Sciatic nerve (tissue), 2 donors: ENCODE measurements at regions not wholly inside any gene's neighbourhood (a gene's known extent, or its start where the extent isn't known, plus 50 kb on each side); places are given as distances from the start of the nearest gene placed in this dataset.

Experiments used
- ATAC-seq: fragments of 200-7000 bp; cut with Tn5 transposase; one replicate; pipeline ENCODE4 v1.9.1; 2020; ENCODE audit warnings: mild to moderate bottlenecking, moderate library complexity
- DNase-seq: peaks from one replicate; pipeline ENCODE4 v3.0.0-alpha.2; 2020; ENCODE audit warnings: low spot score
- intact Hi-C: fragments of 100-400 bp; cut with DNase I; formaldehyde crosslinking; loops from one replicate; pipeline ENCODE4 v1.14.2; 2022
- donor health status: DM: no; HTN: no; CAD: no.
- donor health status: DM: no; HTN: no; CAD: no.

- intact Hi-C loops, result no loop called here
- ATAC-seq (no peak), DNase-seq (no peak)
Observed at GRCh38 chr7:46814516-46815250, 767.2 kb downstream of the TNS3 start.

GRCh38 chr7:46812101-46812675, 769.7 kb downstream of the TNS3 start:
- peak; percentile 88 for ATAC-seq
- no peak for DNase-seq
- intact Hi-C loops, result no loop called here

DNA sequence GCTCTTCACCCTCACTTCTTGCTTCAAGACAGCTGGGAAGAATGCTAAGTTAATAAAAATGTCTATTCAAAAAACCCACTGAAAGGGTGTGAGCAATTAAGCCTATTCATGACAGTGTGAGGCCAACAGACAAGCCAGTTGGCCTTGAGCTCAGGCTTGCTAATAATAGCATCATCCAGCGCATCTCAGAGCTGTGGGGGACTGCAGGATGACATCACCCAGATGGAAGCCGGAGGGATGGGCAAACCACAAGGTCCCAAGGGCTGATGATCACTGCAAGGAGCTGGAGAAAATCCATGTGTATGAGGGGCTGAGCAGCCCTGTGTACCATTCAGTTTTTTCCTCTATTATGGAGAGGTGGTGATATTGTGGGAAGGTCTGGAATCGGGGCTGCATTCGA, 770.4 kb downstream of the TNS3 start:
- peak; percentile 67 for DNase-seq
- intact Hi-C loops, result no loop called here
- peak; percentile 97 for ATAC-seq

DNA sequence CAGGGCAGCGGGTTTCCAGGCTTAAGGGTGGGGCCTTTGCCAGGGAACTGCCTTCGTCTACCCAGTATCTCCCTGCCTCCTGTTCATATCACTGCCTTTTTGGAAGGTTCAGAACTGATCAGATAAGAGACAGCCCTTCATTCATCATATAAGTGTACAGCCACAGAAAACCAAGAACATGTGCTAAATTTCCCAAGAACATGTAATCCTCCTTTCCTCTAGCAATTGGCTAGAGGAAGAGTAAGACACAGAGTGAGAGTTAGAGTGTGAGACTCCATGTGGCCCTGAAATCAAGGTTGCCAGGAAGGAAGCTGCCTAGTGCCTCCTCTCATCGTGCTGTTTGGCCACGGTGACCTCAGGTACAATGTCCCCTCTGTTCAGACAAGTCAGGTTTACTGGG, 770.9 kb downstream of the TNS3 start:
- no peak for DNase-seq
- intact Hi-C loops, result no loop called here
- ATAC-seq, result peak; percentile 20

DNA sequence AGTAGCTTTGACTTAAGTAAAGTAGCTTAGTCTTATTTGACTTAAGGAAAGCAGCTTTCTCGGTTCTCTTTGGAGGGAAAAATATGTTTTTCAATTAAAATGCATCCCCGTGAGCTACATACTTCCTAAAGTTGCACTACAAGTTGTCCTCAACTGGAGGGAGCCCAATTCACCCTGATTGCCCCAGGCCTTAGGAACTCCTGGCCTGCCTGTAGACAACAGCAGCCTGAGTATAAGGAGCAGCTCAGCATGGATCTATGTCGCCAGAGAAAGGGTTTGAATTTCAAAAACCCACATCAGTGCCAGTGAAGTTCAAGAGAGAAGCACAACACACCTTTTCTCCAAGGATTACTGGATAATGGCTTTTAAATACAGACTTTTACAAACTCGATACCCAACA, 772.0 kb downstream of the TNS3 start:
- ATAC-seq, result no peak
- intact Hi-C loops, result no loop called here
- no peak for DNase-seq

DNA sequence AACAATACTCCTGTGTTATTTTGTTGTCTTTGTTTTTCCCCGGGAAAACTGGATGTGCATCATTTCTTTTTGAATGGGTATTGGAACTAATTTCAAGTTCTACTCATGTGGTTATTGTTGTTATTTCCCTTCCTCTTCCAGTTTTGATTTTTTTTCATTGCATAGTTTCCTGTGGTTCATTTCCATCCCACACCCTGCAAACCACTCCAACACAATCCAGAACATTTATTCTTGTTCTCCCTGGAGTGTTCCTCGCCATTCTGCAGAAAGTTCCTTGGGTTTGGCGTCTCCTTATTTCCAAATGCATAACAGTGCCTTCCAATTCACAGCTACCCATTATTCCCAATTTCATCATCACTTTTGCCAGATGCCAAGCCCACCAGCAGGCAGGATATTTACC, 775.1 kb downstream of the TNS3 start:
- DNase-seq (no peak), ATAC-seq (no peak)
- intact Hi-C loops, result no loop called here

DNA sequence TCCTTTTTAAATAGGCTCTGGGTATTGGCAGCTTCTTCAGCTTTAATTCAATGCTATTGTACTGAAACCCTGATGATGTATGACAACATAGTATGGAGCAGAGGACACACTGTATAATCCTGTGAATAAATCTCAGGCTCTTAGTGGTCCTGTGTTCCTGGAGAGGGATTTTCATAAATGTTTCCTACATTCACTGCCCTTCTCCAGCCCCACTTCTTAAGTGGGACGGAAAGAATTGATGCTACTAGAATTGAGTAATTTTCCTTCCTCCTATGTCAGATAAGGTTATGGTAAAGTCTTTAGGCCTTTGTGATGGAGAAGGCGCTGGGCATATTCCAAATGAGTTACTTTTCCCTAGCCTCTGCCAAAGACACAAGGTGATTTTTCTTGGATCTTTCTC, 779.4 kb downstream of the TNS3 start:
- intact Hi-C loops, result no loop called here
- ATAC-seq (no peak), DNase-seq (no peak)

DNA sequence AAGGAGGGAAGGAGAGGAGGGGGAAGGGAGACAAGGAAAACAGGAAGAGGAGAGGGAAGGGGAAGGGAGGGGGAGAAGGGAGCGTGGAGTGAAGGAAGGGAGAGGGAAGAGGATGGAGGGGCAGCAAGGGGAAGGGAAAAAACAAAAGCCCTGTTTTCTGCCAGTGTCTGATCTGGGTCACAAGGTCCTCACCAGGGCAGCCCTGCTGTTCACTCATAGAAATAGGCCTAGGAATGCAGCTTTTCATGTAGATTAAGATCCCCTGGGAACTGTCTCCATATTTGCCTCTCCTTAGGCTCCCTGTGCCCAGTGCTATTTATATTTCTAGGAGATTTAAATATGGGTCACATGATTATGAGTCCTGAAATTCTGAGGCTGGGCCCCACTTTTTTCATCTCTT, 790.7 kb downstream of the TNS3 start:
- DNase-seq (no peak), ATAC-seq (no peak)
- intact Hi-C loops, result no loop called here

DNA sequence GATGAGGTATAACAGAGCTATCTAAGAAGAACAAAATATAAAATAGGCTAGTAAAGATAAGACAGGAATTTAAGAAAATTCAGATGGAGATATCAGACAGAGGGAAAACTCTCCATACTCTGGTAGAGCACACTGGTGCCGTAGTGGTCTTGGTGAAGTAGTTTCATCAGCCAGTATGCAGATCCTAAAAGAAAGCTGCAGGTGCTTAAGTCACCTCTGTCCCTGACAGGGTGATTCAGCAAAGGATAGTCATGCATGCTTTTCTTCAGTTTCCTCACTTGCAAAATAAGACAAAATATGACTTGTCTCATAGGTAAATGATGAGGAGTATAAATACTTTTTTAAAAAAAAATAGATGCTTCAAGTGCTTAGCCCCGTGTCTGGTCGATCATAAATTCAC, 794.9 kb downstream of the TNS3 start:
- intact Hi-C loops, result no loop called here
- DNase-seq (no peak), ATAC-seq (no peak)

DNA sequence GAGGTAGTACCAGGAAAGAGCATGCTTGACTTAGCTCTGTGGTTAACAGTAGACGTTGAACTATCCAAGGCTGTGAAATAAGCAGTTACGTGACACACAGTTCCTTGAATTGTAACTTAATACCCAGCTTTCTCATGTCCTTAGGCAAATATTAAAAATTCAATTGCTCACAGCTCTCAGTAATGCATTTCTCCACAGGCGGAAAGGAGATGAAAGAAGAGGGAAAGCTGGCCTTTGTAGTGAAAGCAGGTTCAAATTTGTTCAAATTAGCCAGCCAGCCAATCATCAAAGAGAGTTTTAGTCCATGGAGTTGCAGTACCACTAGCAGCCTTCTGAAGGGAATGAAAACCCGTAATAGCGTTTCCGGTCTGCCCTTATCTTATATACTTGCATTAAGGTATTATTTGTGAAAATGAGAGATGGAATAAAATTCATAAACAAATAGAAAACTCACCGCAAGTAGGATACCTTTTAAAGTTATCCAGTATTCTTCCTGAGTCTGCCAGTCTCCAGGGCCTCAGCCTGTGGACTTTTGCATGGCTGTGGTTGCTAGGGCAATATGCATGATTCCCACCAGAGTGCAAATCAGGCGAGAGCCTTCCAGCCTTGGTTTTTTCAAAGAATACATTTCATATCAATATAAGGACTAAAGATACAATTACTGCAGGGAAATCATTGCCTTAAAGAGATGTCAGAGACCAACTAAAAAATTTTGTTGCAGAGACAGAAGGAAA, 795.5 kb downstream of the TNS3 start:
- intact Hi-C loops, result no loop called here
- no peak for ATAC-seq
- no peak for DNase-seq

GRCh38 chr7:46784732-46785131, 797.2 kb downstream of the TNS3 start:
- ATAC-seq (no peak), DNase-seq (no peak)
- intact Hi-C loops, result no loop called here

GRCh38 chr7:46781901-46782439, 799.9 kb downstream of the TNS3 start:
- ATAC-seq, result no peak

DNA sequence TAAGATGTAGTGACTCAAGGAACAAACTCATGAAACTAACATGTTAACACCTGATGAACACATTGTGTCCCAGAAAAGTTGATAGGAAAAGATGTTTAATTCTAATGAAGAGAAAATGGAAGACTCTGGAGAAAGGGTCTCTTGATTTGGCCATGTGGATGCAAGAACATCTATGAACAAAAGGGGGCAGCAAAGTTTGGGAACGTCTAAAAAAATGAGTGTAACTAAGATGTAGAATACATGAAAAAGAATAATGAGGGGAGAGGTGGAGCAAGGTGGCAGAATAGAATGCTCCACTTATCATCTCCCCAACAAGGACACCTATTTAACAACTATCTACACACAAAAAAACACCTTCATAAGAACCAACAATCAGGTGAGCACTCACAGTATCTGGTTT, 805.1 kb downstream of the TNS3 start:
- intact Hi-C loops, result no loop called here

More at GRCh38 chr7:46781901-46782439, 799.9 kb downstream of the TNS3 start:
- intact Hi-C loops, result no loop called here
- no peak for DNase-seq

GRCh38 chr7:46775776-46776175, 806.1 kb downstream of the TNS3 start:
- ATAC-seq, result no peak
- DNase-seq, result no peak
- intact Hi-C loops, result no loop called here

More for the DNA sequence above, 805.1 kb downstream of the TNS3 start:
- ATAC-seq (no peak), DNase-seq (no peak)

DNA sequence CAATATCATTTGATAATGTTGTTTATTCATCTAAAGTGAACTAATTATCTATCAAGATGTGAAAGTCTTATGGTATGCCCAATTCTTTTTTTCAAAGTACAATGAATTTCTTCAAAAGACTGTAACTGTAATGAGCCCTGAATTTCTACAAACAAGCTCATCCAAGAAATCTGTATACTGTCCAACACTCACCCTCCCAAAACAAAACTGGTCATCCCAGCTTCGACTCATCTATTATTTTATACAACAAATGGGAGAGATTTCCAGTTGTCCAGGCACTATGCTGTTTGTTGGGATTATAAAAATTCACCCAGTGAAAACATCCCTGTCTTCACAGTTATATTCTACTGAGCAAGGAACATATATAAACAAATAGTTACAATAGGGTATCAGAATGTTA, 806.9 kb downstream of the TNS3 start:
- intact Hi-C loops, result no loop called here
- DNase-seq (no peak), ATAC-seq (no peak)

GRCh38 chr7:46774515-46774914, 807.4 kb downstream of the TNS3 start:
- no peak for DNase-seq
- peak; percentile 46 for ATAC-seq
- intact Hi-C loops, result no loop called here

DNA sequence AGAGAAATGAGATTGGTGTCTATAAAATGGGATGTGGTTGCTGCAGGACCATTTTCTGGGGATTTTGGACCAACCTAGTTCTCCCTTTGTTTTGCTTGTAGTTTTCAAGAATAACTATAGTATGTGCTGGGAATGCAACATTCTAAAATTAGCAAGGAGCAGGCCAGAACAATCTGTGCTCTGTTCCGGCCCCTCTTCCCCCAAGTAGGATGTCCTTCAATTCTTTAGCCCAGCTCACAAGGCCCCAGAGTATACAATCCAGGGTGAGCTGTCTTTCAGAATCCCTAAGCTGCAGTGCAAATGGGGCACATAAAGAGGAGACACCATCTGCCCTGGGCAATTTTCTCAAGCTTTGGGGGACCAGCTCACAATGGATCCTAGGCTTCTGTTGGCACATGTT, 809.1 kb downstream of the TNS3 start:
- intact Hi-C loops, result no loop called here
- ATAC-seq, result no peak
- DNase-seq, result no peak

DNA sequence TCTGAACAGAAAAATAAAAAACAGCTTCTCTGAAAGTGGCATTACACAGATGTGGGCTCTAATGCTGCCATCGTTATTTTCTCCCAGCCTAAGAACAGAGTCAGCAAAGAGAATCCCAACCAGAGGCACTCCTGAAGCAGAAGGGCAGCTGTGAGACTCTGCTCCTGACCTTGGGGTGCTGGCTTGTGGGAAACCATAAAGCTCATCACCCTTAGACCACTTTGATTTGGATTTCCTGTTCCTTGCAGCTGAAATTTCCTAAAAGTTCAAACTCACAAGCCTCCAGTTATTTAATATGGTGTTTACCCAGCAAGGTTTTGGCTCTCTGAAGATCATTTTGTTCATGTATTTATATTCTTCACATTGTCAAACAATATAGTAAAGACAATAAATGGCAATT, 814.8 kb downstream of the TNS3 start:
- no peak for ATAC-seq
- no peak for DNase-seq
- intact Hi-C loops, result no loop called here

GRCh38 chr7:46764100-46764936, 817.6 kb downstream of the TNS3 start:
- ATAC-seq (peak; percentile 63), DNase-seq (no peak)
- intact Hi-C loops, result no loop called here
